Mucosa of descending colon (tissue), 3 donors: ENCODE measurements at regions not wholly inside any gene's neighbourhood (a gene's known extent, or its start where the extent isn't known, plus 50 kb on each side); places are given as distances from the start of the nearest gene placed in this dataset.
A peak's percentile ranks its signal among the peaks of the same experiment; 100 is the strongest.

Experiments used
- ATAC-seq: fragments of 200-7000 bp; cut with Tn5 transposase; one replicate; pipeline ENCODE4 v1.9.1; 2020; ENCODE audit warnings: mild to moderate bottlenecking, moderate library complexity
- DNase-seq, 3 donors: peaks; one replicate each; pipeline ENCODE4 v3.0.0-alpha.2; 2020
- H3K36me3 ChIP-seq: fragments of 200-600 bp; one replicate; pipeline ENCODE4 v1.8.0; 2021; ENCODE audit warnings: low read depth, mild to moderate bottlenecking
- H3K4me1 ChIP-seq: fragments of 200-600 bp; one replicate; pipeline ENCODE4 v1.8.0; 2021; ENCODE audit warnings: low read depth, mild to moderate bottlenecking
- H3K4me3 ChIP-seq: fragments of 200-600 bp; one replicate; pipeline ENCODE4 v1.8.0; 2021; ENCODE audit warnings: mild to moderate bottlenecking
- H3K9me3 ChIP-seq: fragments of 200-600 bp; one replicate; pipeline ENCODE4 v1.8.0; 2021; ENCODE audit warnings: mild to moderate bottlenecking
- CTCF ChIP-seq: fragments of 200-600 bp; IDR thresholded peaks from one replicate; pipeline ENCODE4 v1.8.0; 2022; ENCODE audit warnings: antibody characterized with exemption, mild to moderate bottlenecking
- intact Hi-C, 2 donors: fragments of 100-400 bp; cut with DNase I in 1 of 2; cut with micrococcal nuclease in 1 of 2; formaldehyde crosslinking; loops; one replicate each; pipeline versions ENCODE4 v1.11.0 to v1.11.1; 2022; cut with DNase I, micrococcal nuclease
- donor health status: DM: no; HTN: no; CAD: no; lungs with moderate emphysema.
- donor health status: DM: no; HTN: no; CAD: no.
- donor health status: DM: no; HTN: yes; CAD: no.

GRCh38 chr1:118252624-118253023, 67.6 kb upstream of the SPAG17 start:
- H3K4me3 ChIP-seq: no peak overlapping the region
- no peak for TF ChIP-seq CTCF
- DNase-seq (no peak), ATAC-seq (no peak)
- H3K4me1 ChIP-seq: no peaks in the 10 kb centered on the region
- no peaks in the 10 kb centered on the region for H3K36me3 ChIP-seq
- intact Hi-C loops: no loop called here
- no peaks in the 10 kb centered on the region for H3K9me3 ChIP-seq

- H3K4me3 ChIP-seq: no peak overlapping the region
- H3K36me3 ChIP-seq: no peaks in the 10 kb centered on the region
- H3K4me1 ChIP-seq: no peaks in the 10 kb centered on the region
- intact Hi-C loops: no loop called here
- no peak for DNase-seq
- no peak for ATAC-seq
- TF ChIP-seq CTCF: no peak
- H3K9me3 ChIP-seq: no peaks in the 10 kb centered on the region
These were observed 65.2 kb upstream of the SPAG17 start for GRCh38 chr1:118250232-118250631.

GRCh38 chr1:118249641-118250040, 64.6 kb upstream of the SPAG17 start:
- ATAC-seq: no peak
- H3K4me1 ChIP-seq: no peaks in the 10 kb centered on the region
- intact Hi-C loops: no loop called here
- TF ChIP-seq CTCF: no peak
- no peaks in the 10 kb centered on the region for H3K36me3 ChIP-seq
- H3K9me3 ChIP-seq: no peaks in the 10 kb centered on the region
- no peak for DNase-seq
- no peak overlapping the region for H3K4me3 ChIP-seq

- ATAC-seq: no peak
These were observed 62.6 kb upstream of the SPAG17 start for GRCh38 chr1:118247593-118247992.

GRCh38 chr1:118246646-118247045, 61.6 kb upstream of the SPAG17 start:
- Histone ChIP-seq H3K36me3 (no peaks in the 10 kb centered on the region), H3K4me3 (no peak overlapping the region), H3K9me3 (no peaks in the 10 kb centered on the region), H3K4me1 (no peaks in the 10 kb centered on the region)
- TF ChIP-seq CTCF: no peak
- ATAC-seq: no peak
- DNase-seq: no peak
- intact Hi-C loops: no loop called here

More at GRCh38 chr1:118247593-118247992, 62.6 kb upstream of the SPAG17 start:
- intact Hi-C loops: no loop called here
- H3K4me3 ChIP-seq: no peak overlapping the region
- H3K4me1 ChIP-seq: no peaks in the 10 kb centered on the region
- H3K9me3 ChIP-seq: no peaks in the 10 kb centered on the region
- no peaks in the 10 kb centered on the region for H3K36me3 ChIP-seq
- peak in 1 of 3 donors; percentile 4 for DNase-seq
- TF ChIP-seq CTCF: no peak

GRCh38 chr1:118244194-118244593, 59.2 kb upstream of the SPAG17 start:
- no peaks in the 10 kb centered on the region for H3K36me3 ChIP-seq
- DNase-seq: no peak
- no peak for TF ChIP-seq CTCF
- H3K4me3 ChIP-seq: no peak overlapping the region
- H3K4me1 ChIP-seq: no peaks in the 10 kb centered on the region
- no peaks in the 10 kb centered on the region for H3K9me3 ChIP-seq
- intact Hi-C loops: no loop called here
- no peak for ATAC-seq
